Keratinocyte (primary cell): ENCODE measurements at regions not wholly inside any gene's neighbourhood (a gene's known extent, or its start where the extent isn't known, plus 50 kb on each side); places are given as distances from the start of the nearest gene placed in this dataset.

Experiments
- EZH2 ChIP-seq: IDR thresholded peaks from one replicate; pipeline ENCODE4 v1.6.1; 2012; ENCODE audit warnings: inconsistent platforms, mild to moderate bottlenecking, low read length, moderate library complexity
- TF ChIP-seq, protein P1 (sequence below), 3 experiments: IDR thresholded peaks in 1 of 3; conservative IDR thresholded peaks in 1 of 3; optimal IDR thresholded peaks in 1 of 3; 2 replicates in 2 of 3; 3 replicates in 1 of 3; pipeline versions ENCODE3 to v1.5.1; 2011; ENCODE audit warnings: low read length in 3 of 3, mild to moderate bottlenecking in 3 of 3, moderate library complexity in 2 of 3, control low read depth in 1 of 3, inconsistent platforms in 1 of 3; ENCODE audit not compliant: insufficient read depth in 2 of 3; ENCODE audit errors: extremely low read depth in 1 of 3

DNA sequence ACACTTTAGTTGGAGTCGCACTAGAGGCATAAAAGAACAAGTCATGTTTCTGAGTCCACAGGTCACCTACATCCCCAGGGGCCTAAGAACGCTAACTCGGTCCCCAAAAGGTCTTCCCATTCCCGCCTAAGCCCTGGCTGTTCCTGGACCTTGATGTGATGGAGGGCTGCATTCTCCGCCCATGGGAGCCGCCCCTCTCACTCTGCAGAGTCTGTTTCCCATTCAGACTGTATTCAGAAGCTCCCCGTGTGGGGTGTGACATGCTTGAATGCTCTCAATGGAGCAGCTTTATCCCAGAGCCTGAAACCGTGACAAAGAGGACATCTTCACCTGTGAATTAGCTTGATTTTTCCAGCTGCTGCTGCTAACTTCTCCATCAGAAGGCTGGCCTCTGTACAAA is 319.0 kb upstream of the KLHL29 start:
- TF ChIP-seq, protein P1, sequence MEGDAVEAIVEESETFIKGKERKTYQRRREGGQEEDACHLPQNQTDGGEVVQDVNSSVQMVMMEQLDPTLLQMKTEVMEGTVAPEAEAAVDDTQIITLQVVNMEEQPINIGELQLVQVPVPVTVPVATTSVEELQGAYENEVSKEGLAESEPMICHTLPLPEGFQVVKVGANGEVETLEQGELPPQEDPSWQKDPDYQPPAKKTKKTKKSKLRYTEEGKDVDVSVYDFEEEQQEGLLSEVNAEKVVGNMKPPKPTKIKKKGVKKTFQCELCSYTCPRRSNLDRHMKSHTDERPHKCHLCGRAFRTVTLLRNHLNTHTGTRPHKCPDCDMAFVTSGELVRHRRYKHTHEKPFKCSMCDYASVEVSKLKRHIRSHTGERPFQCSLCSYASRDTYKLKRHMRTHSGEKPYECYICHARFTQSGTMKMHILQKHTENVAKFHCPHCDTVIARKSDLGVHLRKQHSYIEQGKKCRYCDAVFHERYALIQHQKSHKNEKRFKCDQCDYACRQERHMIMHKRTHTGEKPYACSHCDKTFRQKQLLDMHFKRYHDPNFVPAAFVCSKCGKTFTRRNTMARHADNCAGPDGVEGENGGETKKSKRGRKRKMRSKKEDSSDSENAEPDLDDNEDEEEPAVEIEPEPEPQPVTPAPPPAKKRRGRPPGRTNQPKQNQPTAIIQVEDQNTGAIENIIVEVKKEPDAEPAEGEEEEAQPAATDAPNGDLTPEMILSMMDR (optimal IDR thresholded peaks at IDR 0.05 in 1 of 3, IDR thresholded peaks at IDR 0.05 in 1 of 3, conservative IDR thresholded peaks at IDR 0.05 in 1 of 3; ENCODE audit: extremely low read depth in 1 of 3, insufficient read depth in 2 of 3, low read length in 3 of 3), result no peak
- TF ChIP-seq EZH2, result no peak
